Thymus (tissue), 11 donors: ENCODE measurements at regions not wholly inside any gene's neighbourhood (a gene's known extent, or its start where the extent isn't known, plus 50 kb on each side); places are given as distances from the start of the nearest gene placed in this dataset.
"Not testable (repeated sequence)": the region's sequence is repeated elsewhere in the genome, so short reads cannot be mapped to it uniquely, and the experiment has no call there.

Experiments used
- DNase-seq, 9 donors: peaks; one replicate each; pipeline ENCODE4 v3.0.0-alpha.2; 2013; ENCODE audit warnings: low spot score in 9 of 9, low read depth in 6 of 9, missing footprints in 1 of 9
- H3K27ac ChIP-seq, 2 donors: one replicate each; pipeline ENCODE4 v1.5.1; 2013; ENCODE audit warnings: control low read depth in 1 of 2, low read depth in 1 of 2, low read length in 1 of 2, mild to moderate bottlenecking in 1 of 2, moderate library complexity in 1 of 2
- H3K27me3 ChIP-seq, 2 donors: one replicate each; pipeline ENCODE4 v1.5.1; 2013; ENCODE audit warnings: low read length in 1 of 2; ENCODE audit not compliant: control insufficient read depth in 2 of 2, insufficient read depth in 1 of 2
- H3K36me3 ChIP-seq, 2 donors: one replicate each; pipeline ENCODE4 v1.5.1; 2013; ENCODE audit warnings: low read length in 1 of 2, mild to moderate bottlenecking in 1 of 2, moderate library complexity in 1 of 2; ENCODE audit not compliant: control insufficient read depth in 2 of 2, insufficient read depth in 2 of 2
- H3K4me1 ChIP-seq, 2 donors: one replicate each; pipeline ENCODE4 v1.5.1; 2013; ENCODE audit warnings: low read length in 2 of 2; ENCODE audit not compliant: control insufficient read depth in 2 of 2, insufficient read depth in 2 of 2
- H3K4me3 ChIP-seq, 2 donors: one replicate each; pipeline ENCODE4 v1.5.1; 2013; ENCODE audit warnings: low read length in 2 of 2, control low read depth in 1 of 2, mild to moderate bottlenecking in 1 of 2
- H3K9me3 ChIP-seq, 2 donors: one replicate each; pipeline ENCODE4 v1.5.1; 2013; ENCODE audit warnings: low read length in 1 of 2, mild to moderate bottlenecking in 1 of 2; ENCODE audit not compliant: control insufficient read depth in 2 of 2, insufficient read depth in 1 of 2
- WGBS: extraction: QIAGEN DNeasy Blood & Tissue Kit; methylation state at CpG from one replicate; pipeline ENCODE4 v1.1.7; 2013; 5-methylcytosine and 5-hydroxymethylcytosine counted together
- donor health status: healthy.

- 99% methylated on average over 14 of the region's 14 CpGs for WGBS
- not testable (repeated sequence) for H3K27ac ChIP-seq, DNase-seq, H3K4me3 ChIP-seq, H3K27me3 ChIP-seq, H3K9me3 ChIP-seq, H3K4me1 ChIP-seq, H3K36me3 ChIP-seq
Observed at GRCh38 chrX:65058626-65059025, 82.4 kb upstream of the ZC4H2 start.

GRCh38 chrX:65045001-65045400 lies 68.8 kb upstream of the ZC4H2 start:
- 94% methylated on average over 3 of the region's 3 CpGs for WGBS
- no peaks in the 10 kb centered on the region for H3K36me3 ChIP-seq
- no peak for DNase-seq
- no peak overlapping the region for H3K4me3 ChIP-seq
- H3K4me1 ChIP-seq, result no peaks in the 10 kb centered on the region
- H3K27ac ChIP-seq, result no peak overlapping the region
- H3K27me3 ChIP-seq, result no peaks in the 10 kb centered on the region
- no peaks in the 10 kb centered on the region for H3K9me3 ChIP-seq

GRCh38 chrX:65035446-65035770 lies 59.2 kb upstream of the ZC4H2 start:
- DNase-seq, result no peak
- Histone ChIP-seq H3K27me3 (no peaks in the 10 kb centered on the region), H3K4me1 (no peaks in the 10 kb centered on the region), H3K27ac (peak overlapping the region; percentile 92 to 93), H3K4me3 (peak overlapping the region; percentile 53 to 66), H3K36me3 (no peaks in the 10 kb centered on the region), H3K9me3 (no peaks in the 10 kb centered on the region)
- under 1% methylated on average over 15 of the region's 15 CpGs for WGBS

GRCh38 chrX:65034668-65035445 lies 58.6 kb upstream of the ZC4H2 start, which contains the start of gene ZC3H12B:
ZC3H12B (plus strand) TSS chrX:65034826.
- peak within 1 kb of the TSS; percentile 53 to 66 for H3K4me3 ChIP-seq
- H3K4me1 ChIP-seq, result no peaks in the 10 kb centered on the region
- peak; percentile 46 to 89 (median 71) for DNase-seq
- H3K9me3 ChIP-seq, result no peaks in the 10 kb centered on the region
- under 1% methylated on average over 66 of the region's 69 CpGs for WGBS
- H3K27ac ChIP-seq, result peak within 1 kb of the TSS; percentile 92 to 93
- no peaks in the 10 kb centered on the region for H3K36me3 ChIP-seq
- no peaks in the 10 kb centered on the region for H3K27me3 ChIP-seq

- Histone ChIP-seq H3K4me1 (no peaks in the 10 kb centered on the region), H3K4me3 (peak overlapping the region; percentile 53 to 66), H3K27me3 (no peaks in the 10 kb centered on the region), H3K9me3 (no peaks in the 10 kb centered on the region), H3K27ac (peak overlapping the region; percentile 74 to 92), H3K36me3 (no peaks in the 10 kb centered on the region)
- WGBS, result 8% methylated on average over 11 of the region's 11 CpGs
- peak in 3 of 9 donors; percentile 4 to 26 (median 21) for DNase-seq
Observed at GRCh38 chrX:65034292-65034667, 58.0 kb upstream of the ZC4H2 start.
